Neuronal stem cell (in vitro differentiated cells): ENCODE measurements at regions not wholly inside any gene's neighbourhood (a gene's known extent, or its start where the extent isn't known, plus 50 kb on each side); places are given as distances from the start of the nearest gene placed in this dataset.

Source experiments
- DNase-seq: peaks from one replicate; pipeline ENCODE4 v3.0.0-alpha.2; 2013; ENCODE audit warnings: low spot score
- H2AFZ ChIP-seq: one replicate; pipeline ENCODE4 v1.6.1; 2013; ENCODE audit warnings: mild to moderate bottlenecking, low read length, inconsistent platforms
- H2AK5ac ChIP-seq: 2 replicates; pipeline ENCODE4 v1.6.1; 2013; ENCODE audit warnings: low read depth, mild to moderate bottlenecking, inconsistent platforms, low read length, moderate library complexity, mixed read lengths
- H2BK120ac ChIP-seq: 2 replicates; pipeline ENCODE4 v1.6.1; 2013; ENCODE audit warnings: low read depth, mild to moderate bottlenecking, inconsistent platforms, low read length, moderate library complexity, mixed read lengths
- H2BK12ac ChIP-seq: one replicate; pipeline ENCODE4 v1.6.1; 2013; ENCODE audit warnings: low read length, inconsistent platforms
- H2BK15ac ChIP-seq: 2 replicates; pipeline ENCODE4 v1.6.1; 2013; ENCODE audit warnings: mild to moderate bottlenecking, low read length, inconsistent platforms, mixed read lengths
- H2BK5ac ChIP-seq: one replicate; pipeline ENCODE4 v1.6.1; 2013; ENCODE audit warnings: inconsistent platforms, mild to moderate bottlenecking, low read length, moderate library complexity
- H3K14ac ChIP-seq: one replicate; pipeline ENCODE4 v1.6.1; 2013; ENCODE audit warnings: low read length, inconsistent platforms
- H3K18ac ChIP-seq: 2 replicates; pipeline ENCODE4 v1.6.1; 2013; ENCODE audit warnings: low read length, inconsistent platforms
- H3K23ac ChIP-seq: 2 replicates; pipeline ENCODE4 v1.6.1; 2013; ENCODE audit warnings: low read depth, mild to moderate bottlenecking, mixed read lengths, low read length, inconsistent platforms; ENCODE audit not compliant: poor library complexity
- H3K27ac ChIP-seq: replicated peaks from 3 replicates; pipeline ENCODE4 v1.5.1; 2013; ENCODE audit warnings: low read length, inconsistent platforms
- H3K27me3 ChIP-seq, 3 experiments: 2 replicates each; pipeline ENCODE4 v1.6.1; 2013; ENCODE audit warnings: low read length in 3 of 3, mild to moderate bottlenecking in 2 of 3, inconsistent platforms in 1 of 3, low read depth in 1 of 3, mixed read lengths in 1 of 3, moderate library complexity in 1 of 3; ENCODE audit not compliant: control insufficient read depth in 3 of 3, insufficient read depth in 3 of 3
- H3K36me3 ChIP-seq, 2 donors: replicated peaks in 1 of 2; 2 replicates each; pipeline ENCODE4 v1.6.1; 2013; ENCODE audit warnings: low read length in 2 of 2; ENCODE audit not compliant: control insufficient read depth in 2 of 2, insufficient read depth in 2 of 2
- H3K4ac ChIP-seq: 2 replicates; pipeline ENCODE4 v1.6.1; 2013; ENCODE audit warnings: inconsistent platforms, mild to moderate bottlenecking, low read length, moderate library complexity
- H3K4me1 ChIP-seq, 2 donors: 1 replicate in 1 of 2; 2 replicates in 1 of 2; pipeline ENCODE4 v1.6.1; 2013; ENCODE audit warnings: low read length in 2 of 2, low read depth in 1 of 2; ENCODE audit not compliant: control insufficient read depth in 2 of 2, insufficient read depth in 1 of 2
- H3K4me2 ChIP-seq: one replicate; pipeline ENCODE4 v1.6.1; 2013; ENCODE audit warnings: mild to moderate bottlenecking, low read length, inconsistent platforms; ENCODE audit not compliant: insufficient read depth, poor library complexity, severe bottlenecking
- H3K4me3 ChIP-seq, 2 donors: 2 replicates each; pipeline ENCODE4 v1.5.1; 2013; ENCODE audit warnings: low read length in 2 of 2, mild to moderate bottlenecking in 2 of 2, inconsistent platforms in 1 of 2, moderate library complexity in 1 of 2
- H3K79me1 ChIP-seq: one replicate; pipeline ENCODE4 v1.6.1; 2013; ENCODE audit warnings: low read depth, mild to moderate bottlenecking, inconsistent platforms, low read length, moderate library complexity
- H3K9ac ChIP-seq: one replicate; pipeline ENCODE4 v1.6.1; 2013; ENCODE audit warnings: mild to moderate bottlenecking, low read depth, low read length, inconsistent platforms; ENCODE audit not compliant: poor library complexity
- H3K9me3 ChIP-seq, 2 donors: replicated peaks in 1 of 2; 2 replicates each; pipeline versions ENCODE3 to v1.6.1; 2013; ENCODE audit warnings: low read length in 2 of 2, mild to moderate bottlenecking in 2 of 2, inconsistent platforms in 1 of 2, low read depth in 1 of 2, mixed read lengths in 1 of 2, moderate library complexity in 1 of 2; ENCODE audit not compliant: control insufficient read depth in 2 of 2, insufficient read depth in 1 of 2
- H4K8ac ChIP-seq: one replicate; pipeline ENCODE4 v1.6.1; 2013; ENCODE audit warnings: low read depth, mild to moderate bottlenecking, inconsistent platforms, low read length, moderate library complexity
- H4K91ac ChIP-seq: one replicate; pipeline ENCODE4 v1.6.1; 2013; ENCODE audit warnings: low read length, low read depth, mild to moderate bottlenecking, inconsistent platforms; ENCODE audit not compliant: poor library complexity
- WGBS, 2 donors: extraction: QIAGEN DNeasy Blood & Tissue Kit; methylation state at CpG; one replicate each; pipeline ENCODE4 v1.1.7; 2013; ENCODE audit warnings: missing lambda C conversion rate in 2 of 2, mixed read lengths in 1 of 2; ENCODE audit not compliant: insufficient read length in 2 of 2, insufficient replicate concordance in 1 of 2; ENCODE audit errors: extremely low coverage in 2 of 2; 5-methylcytosine and 5-hydroxymethylcytosine counted together

DNA sequence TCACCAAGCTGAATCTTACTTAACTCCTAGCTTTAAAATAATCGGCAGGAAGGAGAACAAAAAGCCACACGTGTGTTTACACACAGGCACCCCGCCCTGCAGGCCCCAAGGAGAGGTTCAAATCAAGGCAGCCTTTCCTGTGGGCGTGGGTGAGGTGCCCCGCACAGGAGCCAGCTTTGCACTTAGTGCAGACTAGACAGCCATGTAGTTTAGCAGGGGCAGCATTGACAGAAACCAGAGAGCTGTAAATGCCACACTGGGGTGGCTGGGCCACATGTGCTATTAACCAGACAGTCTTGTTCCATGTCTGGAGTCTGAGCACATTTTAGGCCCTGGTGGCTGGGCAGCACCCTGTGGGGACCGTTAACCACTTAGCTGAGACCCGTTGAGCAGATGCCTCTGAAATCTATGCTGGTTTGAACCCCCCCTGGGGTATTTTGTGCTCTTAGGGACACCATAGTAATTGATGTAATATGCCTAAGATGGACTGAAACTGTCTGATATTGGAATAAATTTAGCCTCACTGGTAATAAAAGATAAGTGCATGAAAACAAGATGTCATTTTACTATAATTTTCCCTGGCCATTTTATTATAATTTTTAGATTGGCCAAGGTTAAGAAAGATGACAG is 106.4 kb upstream of the KCNG1 start:
- Histone ChIP-seq H3K23ac (no peak overlapping the region), H3K9ac (peak overlapping the region; percentile 47), H4K8ac (no peak overlapping the region), H3K79me1 (no peaks in the 10 kb centered on the region), H2AFZ (peak overlapping the region; percentile 20), H4K91ac (no peak overlapping the region), H3K18ac (no peak overlapping the region), H3K27me3 (peaks cover 0 to 10% (median 0%) of the 10 kb centered on the region in 3 experiments), H2BK120ac (no peak overlapping the region), H2AK5ac (no peak overlapping the region), H3K4me2 (no peak overlapping the region), H3K4me1 (peaks cover 2 to 4% of the 10 kb centered on the region in 2 donors), H2BK12ac (no peak overlapping the region), H2BK15ac (no peak overlapping the region), H3K36me3 (no peaks in the 10 kb centered on the region), H3K14ac (no peak overlapping the region), H3K4me3 (no peak overlapping the region), H3K27ac (no peak overlapping the region), H3K9me3 (no peaks in the 10 kb centered on the region), H2BK5ac (no peak overlapping the region), H3K4ac (no peak overlapping the region)
- DNase-seq: no peak
- no CpG with 5 or more reads among the region's 7 CpGs for WGBS, 2 donors

DNA sequence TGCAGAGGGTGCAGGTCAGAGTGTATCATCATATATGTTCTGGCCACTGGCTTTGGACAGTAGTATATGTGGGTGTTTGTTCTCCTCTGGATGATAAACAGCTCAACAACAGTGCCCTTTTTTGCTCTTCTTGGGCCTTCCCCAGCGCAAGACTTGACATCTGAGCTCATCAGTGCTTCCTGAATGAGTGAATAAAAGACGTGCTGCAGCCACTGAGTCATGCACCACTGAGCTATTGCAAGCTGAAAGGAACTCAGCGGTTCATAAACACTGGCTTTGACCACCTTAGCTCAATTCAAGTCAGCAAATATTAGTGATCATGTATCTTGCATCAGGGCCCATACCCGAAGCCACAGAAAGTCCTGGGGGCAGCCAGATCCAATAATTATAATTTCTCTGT is 105.3 kb upstream of the KCNG1 start:
- Histone ChIP-seq H2AFZ (no peak overlapping the region), H2BK15ac (no peak overlapping the region), H2AK5ac (no peak overlapping the region), H2BK5ac (no peak overlapping the region), H2BK120ac (no peak overlapping the region), H4K91ac (no peak overlapping the region), H3K14ac (no peak overlapping the region), H3K4ac (no peak overlapping the region), H3K4me3 (no peak overlapping the region), H3K18ac (no peak overlapping the region), H3K27me3 (peaks cover 0 to 10% (median 0%) of the 10 kb centered on the region in 3 experiments), H3K9me3 (no peaks in the 10 kb centered on the region), H2BK12ac (no peak overlapping the region), H4K8ac (no peak overlapping the region), H3K79me1 (no peaks in the 10 kb centered on the region), H3K4me2 (no peak overlapping the region), H3K4me1 (peaks cover 2% of the 10 kb centered on the region in 2 donors), H3K23ac (no peak overlapping the region), H3K27ac (no peak overlapping the region), H3K9ac (no peak overlapping the region), H3K36me3 (no peaks in the 10 kb centered on the region)
- DNase-seq: no peak
- WGBS, 2 donors: no CpG with 5 or more reads among the region's 4 CpGs

GRCh38 chr20:51127713-51128112 is 104.8 kb upstream of the KCNG1 start:
- Histone ChIP-seq H3K27ac (no peak overlapping the region), H3K4me1 (peaks cover 2% of the 10 kb centered on the region in 2 donors), H3K4me3 (no peak overlapping the region), H2BK5ac (no peak overlapping the region), H3K27me3 (peaks cover 0 to 15% (median 0%) of the 10 kb centered on the region in 3 experiments), H2BK15ac (no peak overlapping the region), H3K4me2 (no peak overlapping the region), H3K36me3 (no peaks in the 10 kb centered on the region), H2AFZ (no peak overlapping the region), H3K18ac (no peak overlapping the region), H2BK120ac (no peak overlapping the region), H3K14ac (no peak overlapping the region), H2BK12ac (no peak overlapping the region), H3K79me1 (no peaks in the 10 kb centered on the region), H2AK5ac (no peak overlapping the region), H4K8ac (no peak overlapping the region), H3K9ac (no peak overlapping the region), H3K23ac (no peak overlapping the region), H3K4ac (no peak overlapping the region), H4K91ac (no peak overlapping the region), H3K9me3 (no peaks in the 10 kb centered on the region)
- no CpG with 5 or more reads among the region's 4 CpGs for WGBS, 2 donors
- no peak for DNase-seq

- Histone ChIP-seq H4K8ac (no peak overlapping the region), H2BK15ac (no peak overlapping the region), H3K23ac (no peak overlapping the region), H3K9ac (no peak overlapping the region), H2AFZ (no peak overlapping the region), H3K4me1 (peaks cover 4% of the 10 kb centered on the region in 2 donors), H3K27ac (no peak overlapping the region), H2BK5ac (no peak overlapping the region), H3K36me3 (no peaks in the 10 kb centered on the region), H3K4me2 (no peak overlapping the region), H3K4me3 (no peak overlapping the region), H2AK5ac (no peak overlapping the region), H2BK120ac (no peak overlapping the region), H3K18ac (peak overlapping the region; percentile 16), H3K14ac (no peak overlapping the region), H3K9me3 (no peaks in the 10 kb centered on the region), H4K91ac (no peak overlapping the region), H3K27me3 (peaks cover 0 to 18% (median 0%) of the 10 kb centered on the region in 3 experiments), H3K4ac (no peak overlapping the region), H3K79me1 (no peaks in the 10 kb centered on the region), H2BK12ac (no peak overlapping the region)
- DNase-seq: no peak
- no CpG with 5 or more reads among the region's 3 CpGs for WGBS, 2 donors
Observed at GRCh38 chr20:51126337-51126736, 103.4 kb upstream of the KCNG1 start.
